HG02973 (cell line): ENCODE measurements at regions not wholly inside any gene's neighbourhood (a gene's known extent, or its start where the extent isn't known, plus 50 kb on each side); places are given as distances from the start of the nearest gene placed in this dataset.

Experiments used
- ATAC-seq: cut with Tn5 transposase; IDR thresholded peaks from one replicate; pipeline ENCODE4 v1.9.1; 2021; ENCODE audit warnings: moderate library complexity; ENCODE audit not compliant: unreplicated experiment

- no peak for ATAC-seq
Measured at GRCh38 chr3:152516216-152516615, 247.5 kb downstream of the MBNL1 start.

DNA sequence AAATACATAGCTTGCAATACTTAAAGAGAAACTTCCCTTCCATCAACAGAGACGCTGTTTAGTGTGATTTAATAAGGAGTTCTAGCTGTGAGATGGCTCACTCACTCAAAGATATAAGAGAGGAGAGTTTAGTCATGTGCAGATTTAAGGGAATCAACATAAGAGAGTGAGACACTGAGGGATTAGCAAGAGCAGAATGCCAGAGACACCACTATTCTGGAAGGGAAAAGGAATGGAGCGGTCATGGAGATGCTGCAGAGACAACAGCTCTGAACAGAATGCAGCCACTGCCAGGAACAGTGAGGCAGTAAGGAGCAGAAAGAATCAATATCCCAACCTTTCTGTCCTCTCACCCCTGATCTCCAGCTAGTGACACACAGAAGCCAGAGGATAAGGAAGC lies 248.8 kb downstream of the MBNL1 start:
- ATAC-seq: no peak

DNA sequence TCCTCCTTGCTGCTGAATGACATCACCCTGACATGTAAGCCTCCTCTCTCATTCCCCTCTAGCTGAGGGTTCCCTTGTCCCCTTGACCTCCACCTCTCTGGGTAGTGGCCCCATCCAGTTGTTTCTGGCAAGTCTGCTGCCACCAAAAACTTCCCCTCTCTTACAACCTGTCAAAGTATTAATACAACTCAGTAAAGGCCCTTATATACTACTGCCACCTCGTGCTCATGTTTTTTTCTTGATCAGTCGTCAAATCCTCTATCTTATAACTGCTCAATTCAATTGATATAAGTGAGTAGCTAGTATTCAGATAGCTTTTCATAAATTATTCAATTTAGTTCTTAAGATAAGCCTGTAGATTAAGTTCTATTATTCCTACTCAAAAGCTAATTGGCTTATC lies 249.6 kb downstream of the MBNL1 start:
- no peak for ATAC-seq

- peak; percentile 59 for ATAC-seq
Measured at GRCh38 chr3:152519376-152519775, 250.6 kb downstream of the MBNL1 start.

- no peak for ATAC-seq
Measured at GRCh38 chr3:152522036-152522435, 253.3 kb downstream of the MBNL1 start.

DNA sequence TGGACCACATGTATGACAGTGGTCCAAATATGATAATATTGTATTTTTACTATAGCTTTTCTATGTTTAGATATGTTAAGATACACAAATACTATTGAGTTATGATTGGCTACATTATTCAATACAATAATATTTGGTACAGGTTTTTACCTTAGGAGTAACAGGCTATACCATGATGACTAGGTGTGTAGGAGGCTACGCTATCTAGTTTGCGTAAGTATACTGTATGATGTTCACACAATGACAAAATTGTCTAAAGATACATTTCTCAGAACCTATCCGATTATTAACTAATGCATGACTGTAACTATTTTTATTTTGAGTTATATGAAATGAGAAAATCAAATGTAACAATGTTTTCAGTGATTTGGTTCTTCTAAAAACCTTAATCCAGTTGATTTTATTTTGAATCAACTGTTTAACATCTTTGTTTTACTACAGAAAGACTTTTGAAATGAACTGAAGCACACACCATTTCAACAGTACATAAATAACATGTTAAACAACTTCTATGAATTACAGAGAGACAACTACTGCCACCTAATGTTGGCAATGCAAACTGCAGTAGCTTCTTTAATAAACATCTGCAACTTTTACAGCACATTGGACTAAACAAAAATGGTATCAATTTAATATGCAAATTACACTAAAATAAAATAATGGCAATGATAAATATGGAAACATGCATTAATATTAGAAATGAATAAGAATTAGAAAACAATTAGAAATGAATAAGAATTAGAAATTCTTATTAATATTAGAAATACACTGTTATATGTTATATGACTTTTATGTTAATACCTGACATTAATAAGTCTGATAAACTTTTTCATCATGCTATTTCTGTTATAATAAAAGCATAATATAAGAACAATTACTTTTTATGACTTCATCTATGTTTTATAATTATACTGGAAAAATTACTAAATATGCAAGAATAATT lies 255.7 kb downstream of the MBNL1 start:
- no peak for ATAC-seq

DNA sequence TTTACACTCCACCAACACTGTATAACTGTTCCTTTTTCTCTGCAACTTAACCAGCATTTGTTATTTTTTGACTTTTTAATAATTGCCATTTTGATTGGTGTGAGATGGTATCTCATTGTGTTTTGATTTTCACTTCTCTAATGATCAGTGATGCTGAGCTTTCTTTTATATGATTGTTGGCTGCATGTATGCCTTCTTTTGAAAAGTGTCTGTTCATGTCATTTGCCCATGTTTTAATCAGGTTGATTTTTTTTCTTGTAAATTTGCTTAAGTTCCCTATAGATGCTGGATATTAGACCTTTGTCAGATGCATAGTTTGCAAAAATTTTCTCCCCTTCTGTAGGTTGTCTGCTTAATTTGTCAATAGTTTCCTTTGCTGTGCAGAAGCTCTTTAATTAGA lies 263.0 kb downstream of the MBNL1 start:
- ATAC-seq: no peak

- ATAC-seq: no peak
Measured at GRCh38 chr3:152538518-152538917, 269.8 kb downstream of the MBNL1 start.

GRCh38 chr3:152539191-152539764 lies 270.5 kb downstream of the MBNL1 start:
- ATAC-seq: no peak

- no peak for ATAC-seq
Measured at GRCh38 chr3:152540120-152540519, 271.4 kb downstream of the MBNL1 start.

DNA sequence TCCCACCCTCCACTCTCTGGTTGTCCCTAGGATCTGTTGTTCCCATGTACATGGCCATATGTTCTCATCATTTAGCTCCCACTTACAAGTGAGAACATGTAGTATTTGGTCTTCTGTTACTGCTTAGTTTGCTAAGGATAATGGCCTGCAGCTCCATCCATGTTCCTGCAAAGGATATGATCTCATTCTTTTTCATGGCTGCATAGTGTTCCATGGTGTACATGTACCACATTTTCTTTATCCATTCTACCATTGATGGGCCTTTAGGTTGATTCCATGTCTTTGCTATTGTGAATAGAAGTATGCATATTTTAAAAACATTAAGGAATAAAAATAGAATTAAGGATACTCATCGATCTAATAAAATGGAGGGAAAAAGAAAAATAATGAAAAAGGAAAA lies 278.4 kb downstream of the MBNL1 start:
- no peak for ATAC-seq

GRCh38 chr3:152549263-152549662 lies 280.5 kb downstream of the MBNL1 start:
- ATAC-seq: no peak

DNA sequence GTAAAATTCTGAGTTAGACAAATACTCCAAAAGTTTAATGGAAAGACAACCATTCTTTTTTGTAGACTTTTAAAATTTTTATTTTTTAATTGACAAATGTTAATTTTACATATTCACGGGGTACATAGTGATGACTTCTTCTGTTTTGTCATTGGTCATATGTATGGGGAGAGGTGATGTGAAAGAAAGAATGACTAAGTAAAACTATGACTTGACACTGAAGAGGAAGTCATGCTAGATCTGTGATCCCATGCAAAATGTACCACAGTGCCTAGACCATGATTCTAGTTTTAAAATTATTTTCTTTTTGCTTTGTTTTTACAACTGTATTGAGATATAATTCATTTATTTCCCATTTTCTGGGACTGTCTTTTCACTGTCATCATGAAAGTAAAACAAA lies 281.6 kb downstream of the MBNL1 start:
- ATAC-seq: no peak

GRCh38 chr3:152554980-152555379 lies 280.0 kb upstream of the P2RY1 start:
- no peak for ATAC-seq

GRCh38 chr3:152555666-152556291 lies 279.2 kb upstream of the P2RY1 start:
- no peak for ATAC-seq

- ATAC-seq: peak; percentile 72
Measured at GRCh38 chr3:152556731-152557254, 278.1 kb upstream of the P2RY1 start.

GRCh38 chr3:152557302-152557999 lies 277.5 kb upstream of the P2RY1 start:
- ATAC-seq: peak; percentile 59

- no peak for ATAC-seq
Measured at GRCh38 chr3:152558386-152558785, 276.5 kb upstream of the P2RY1 start.

DNA sequence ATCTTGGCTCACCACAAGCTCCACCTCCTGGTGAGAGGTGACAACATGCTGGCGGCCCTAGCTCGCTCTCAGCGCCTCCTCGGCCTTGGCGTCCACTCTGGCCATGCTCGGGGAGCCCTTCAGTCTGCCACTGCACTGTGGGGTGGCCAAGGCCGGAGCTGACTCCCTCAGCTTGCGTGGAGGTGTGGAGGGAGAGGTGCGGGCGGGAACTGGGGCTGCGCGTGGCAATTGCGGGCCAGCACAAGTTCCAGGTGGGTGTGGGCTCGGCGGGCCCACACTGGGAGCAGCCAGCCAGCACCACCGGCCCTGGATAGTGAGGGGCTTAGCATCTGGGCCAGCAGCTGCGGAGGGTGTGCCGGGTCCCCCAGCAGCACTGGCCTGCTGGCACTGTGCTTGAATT lies 275.7 kb upstream of the P2RY1 start:
- ATAC-seq: no peak

DNA sequence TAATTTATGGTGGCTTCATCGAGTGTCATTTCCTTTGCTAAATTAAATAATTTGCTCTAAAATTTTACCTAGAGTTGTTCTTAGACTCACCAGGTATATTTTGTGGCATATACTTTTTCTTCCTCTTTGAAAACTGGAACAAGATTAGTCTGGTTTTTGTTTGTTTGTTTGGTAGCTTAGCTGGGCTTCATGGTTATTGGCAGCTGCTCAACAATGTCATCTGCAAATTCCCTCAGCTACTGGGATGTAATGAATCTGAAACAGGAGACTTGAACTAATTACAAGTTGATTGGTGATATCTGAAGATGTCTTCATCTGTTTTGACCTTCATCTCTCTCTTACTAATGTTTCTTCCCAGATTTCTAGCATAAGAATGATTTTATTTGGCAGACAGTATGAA lies 270.5 kb upstream of the P2RY1 start:
- no peak for ATAC-seq

DNA sequence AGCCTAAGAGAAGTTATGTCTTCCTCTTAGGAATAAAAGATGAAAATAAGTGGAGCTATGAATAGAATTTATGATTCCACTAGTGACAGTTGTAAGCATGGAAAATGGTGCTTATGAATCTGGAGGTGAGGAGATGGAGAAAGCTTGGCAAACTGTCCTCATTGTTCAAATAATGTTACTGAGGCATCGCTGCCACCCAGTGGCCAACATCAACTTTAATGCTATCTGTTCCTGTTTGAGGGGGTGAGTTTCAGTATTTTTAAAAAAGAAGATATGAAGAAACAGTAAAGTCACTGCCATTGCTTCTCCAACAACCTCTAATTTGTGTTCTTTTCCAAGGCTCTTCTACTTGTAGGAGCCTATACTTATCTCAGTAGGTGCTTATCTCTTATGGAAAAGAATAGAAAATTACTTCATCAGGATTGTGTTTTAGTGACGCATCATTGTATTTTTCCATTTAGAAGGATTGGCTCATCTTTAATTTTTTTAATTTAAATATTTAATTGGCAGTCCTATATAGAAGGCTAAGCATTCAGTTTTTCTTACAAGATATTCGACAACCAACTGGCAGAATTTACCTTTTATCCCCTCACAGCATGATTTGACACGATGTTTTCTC lies 260.4 kb upstream of the P2RY1 start:
- no peak for ATAC-seq
